ENCODE measurements at regions not wholly inside any gene's neighbourhood (a gene's known extent, or its start where the extent isn't known, plus 50 kb on each side); places are given as distances from the start of the nearest gene placed in this dataset.

DNA sequence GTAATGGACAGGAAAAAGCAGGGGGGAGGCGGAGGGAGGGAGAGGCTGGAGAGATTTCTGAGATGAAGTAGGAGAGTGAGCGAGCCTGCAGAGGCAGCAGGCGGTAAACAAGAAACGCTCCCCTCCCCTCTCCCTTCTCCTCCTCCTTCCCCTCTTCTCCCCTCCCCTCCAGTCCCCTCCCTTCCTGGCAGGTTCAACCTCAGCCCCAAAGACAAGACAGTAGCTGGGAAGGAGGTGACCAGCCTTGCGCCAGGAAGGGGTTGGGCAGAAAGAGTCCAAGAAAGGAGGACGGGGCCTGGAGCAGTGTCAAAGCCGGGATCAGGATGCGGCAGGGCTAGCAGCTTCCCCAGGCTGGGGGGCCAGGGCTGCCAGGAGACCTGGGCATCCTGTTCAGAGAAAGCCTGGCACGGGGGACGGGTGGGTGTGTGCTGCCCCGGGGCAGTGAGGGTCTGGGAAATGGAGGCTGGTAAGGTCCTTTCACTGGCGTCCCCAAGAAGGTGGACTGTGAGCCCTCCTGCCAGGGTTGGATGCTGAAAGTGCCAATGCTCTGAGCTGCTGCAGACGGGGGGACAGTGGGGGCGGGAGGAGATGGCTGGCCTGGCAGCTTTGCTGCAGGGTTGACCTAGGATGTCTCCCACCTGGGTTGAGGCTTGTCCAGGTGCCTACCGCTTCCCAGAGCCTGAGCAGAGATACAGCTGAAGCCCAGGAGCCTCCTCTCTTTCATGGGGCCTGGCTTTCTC lies 261.6 kb upstream of the TNRC6C start:
- DNase-seq (ENCODE audit: low read depth) = no peak
- no peak overlapping the region for H3K4me3 ChIP-seq (ENCODE audit: low read length)

DNA sequence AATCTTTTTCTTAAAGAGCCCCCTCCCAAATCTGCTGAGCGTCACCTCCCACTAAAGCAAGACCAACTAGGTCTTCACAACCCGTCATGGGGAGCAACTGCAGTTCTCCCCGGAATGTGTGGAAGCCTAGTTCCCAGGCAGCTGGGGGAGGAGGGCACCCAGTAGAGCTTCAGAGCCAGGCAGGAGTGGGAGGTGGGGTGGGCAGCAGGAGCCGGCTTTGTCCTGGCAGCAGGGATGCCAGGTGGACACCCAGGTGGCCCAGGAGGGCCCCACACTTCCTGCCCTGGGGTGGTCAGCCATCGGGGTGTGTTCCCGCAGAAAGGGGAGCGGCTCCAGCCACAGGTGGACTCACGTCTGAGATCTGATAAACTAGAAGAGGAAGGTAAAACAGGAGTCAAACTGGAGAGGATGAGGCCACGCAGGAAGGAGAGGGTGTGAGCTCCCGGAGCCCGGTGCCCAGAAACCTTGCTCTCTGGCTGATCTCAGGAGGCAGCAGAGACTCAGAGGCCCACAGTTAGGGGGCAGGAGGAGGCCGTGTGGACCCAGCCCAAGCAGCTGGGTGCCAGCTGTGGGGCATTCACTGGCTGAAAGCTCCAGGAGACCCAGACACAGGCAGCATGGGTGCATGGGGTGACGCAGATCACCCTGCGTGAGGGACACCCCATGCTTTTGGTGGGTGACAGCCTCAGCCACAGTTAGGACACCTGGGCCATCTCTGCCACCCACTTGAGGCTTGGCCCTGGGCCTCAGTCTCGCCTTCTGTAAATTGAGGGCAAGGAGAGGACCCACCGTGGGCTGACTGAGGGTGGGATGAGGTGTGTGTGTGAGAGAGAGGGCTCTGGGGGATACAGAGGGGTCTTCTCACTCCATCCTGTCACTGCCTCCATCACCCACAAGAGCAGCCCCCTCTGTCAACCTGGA lies 260.8 kb upstream of the TNRC6C start:
- no peak for DNase-seq (ENCODE audit: low read depth)
- TF ChIP-seq, protein P1, sequence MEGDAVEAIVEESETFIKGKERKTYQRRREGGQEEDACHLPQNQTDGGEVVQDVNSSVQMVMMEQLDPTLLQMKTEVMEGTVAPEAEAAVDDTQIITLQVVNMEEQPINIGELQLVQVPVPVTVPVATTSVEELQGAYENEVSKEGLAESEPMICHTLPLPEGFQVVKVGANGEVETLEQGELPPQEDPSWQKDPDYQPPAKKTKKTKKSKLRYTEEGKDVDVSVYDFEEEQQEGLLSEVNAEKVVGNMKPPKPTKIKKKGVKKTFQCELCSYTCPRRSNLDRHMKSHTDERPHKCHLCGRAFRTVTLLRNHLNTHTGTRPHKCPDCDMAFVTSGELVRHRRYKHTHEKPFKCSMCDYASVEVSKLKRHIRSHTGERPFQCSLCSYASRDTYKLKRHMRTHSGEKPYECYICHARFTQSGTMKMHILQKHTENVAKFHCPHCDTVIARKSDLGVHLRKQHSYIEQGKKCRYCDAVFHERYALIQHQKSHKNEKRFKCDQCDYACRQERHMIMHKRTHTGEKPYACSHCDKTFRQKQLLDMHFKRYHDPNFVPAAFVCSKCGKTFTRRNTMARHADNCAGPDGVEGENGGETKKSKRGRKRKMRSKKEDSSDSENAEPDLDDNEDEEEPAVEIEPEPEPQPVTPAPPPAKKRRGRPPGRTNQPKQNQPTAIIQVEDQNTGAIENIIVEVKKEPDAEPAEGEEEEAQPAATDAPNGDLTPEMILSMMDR (conservative IDR thresholded peaks at IDR 0.05; ENCODE audit: low read depth, low read length) = no peak
- H3K4me3 ChIP-seq (ENCODE audit: low read length) = no peak overlapping the region

More for the DNA sequence above, 261.6 kb upstream of the TNRC6C start:
- TF ChIP-seq, protein P1 (conservative IDR thresholded peaks at IDR 0.05; ENCODE audit: low read depth, low read length) = no peak

DNA sequence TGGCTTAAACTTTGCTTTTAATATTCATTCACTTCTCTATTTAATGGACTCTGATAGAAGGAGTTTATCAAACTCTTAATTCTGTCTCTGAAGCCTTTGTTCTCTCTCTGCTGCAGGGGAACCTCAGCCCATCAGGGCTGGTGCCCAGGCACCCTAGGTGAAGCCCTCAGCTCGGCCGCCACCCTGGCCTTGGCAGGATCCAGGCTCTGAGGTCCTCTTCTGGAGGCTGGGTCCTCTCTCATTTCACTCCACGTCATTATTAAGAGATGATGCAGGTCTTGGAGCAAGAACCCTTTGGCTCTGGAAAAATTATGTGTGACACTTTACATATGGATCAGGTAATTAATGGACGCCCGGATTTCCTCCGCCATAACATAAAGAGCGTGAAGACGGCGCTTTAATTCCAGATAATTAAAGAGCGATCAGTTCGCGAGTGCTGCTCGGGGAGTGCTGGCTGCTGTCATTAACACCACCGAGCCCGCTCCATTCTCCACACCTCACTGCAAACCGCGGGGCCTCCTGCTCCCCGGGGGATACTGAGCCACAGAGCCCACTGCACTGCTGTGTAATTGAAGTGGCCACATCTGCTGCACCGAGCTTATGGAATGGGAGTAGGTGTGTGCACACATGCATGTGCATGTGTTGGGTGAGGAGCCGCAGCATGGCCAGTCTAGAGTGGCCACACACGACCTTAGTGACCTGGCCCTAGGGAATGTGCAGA lies 259.4 kb upstream of the TNRC6C start:
- H3K4me3 ChIP-seq (ENCODE audit: low read length) = no peak overlapping the region
- DNase-seq (ENCODE audit: low read depth) = no peak
- TF ChIP-seq, protein P1 (conservative IDR thresholded peaks at IDR 0.05; ENCODE audit: low read depth, low read length) = no peak

DNA sequence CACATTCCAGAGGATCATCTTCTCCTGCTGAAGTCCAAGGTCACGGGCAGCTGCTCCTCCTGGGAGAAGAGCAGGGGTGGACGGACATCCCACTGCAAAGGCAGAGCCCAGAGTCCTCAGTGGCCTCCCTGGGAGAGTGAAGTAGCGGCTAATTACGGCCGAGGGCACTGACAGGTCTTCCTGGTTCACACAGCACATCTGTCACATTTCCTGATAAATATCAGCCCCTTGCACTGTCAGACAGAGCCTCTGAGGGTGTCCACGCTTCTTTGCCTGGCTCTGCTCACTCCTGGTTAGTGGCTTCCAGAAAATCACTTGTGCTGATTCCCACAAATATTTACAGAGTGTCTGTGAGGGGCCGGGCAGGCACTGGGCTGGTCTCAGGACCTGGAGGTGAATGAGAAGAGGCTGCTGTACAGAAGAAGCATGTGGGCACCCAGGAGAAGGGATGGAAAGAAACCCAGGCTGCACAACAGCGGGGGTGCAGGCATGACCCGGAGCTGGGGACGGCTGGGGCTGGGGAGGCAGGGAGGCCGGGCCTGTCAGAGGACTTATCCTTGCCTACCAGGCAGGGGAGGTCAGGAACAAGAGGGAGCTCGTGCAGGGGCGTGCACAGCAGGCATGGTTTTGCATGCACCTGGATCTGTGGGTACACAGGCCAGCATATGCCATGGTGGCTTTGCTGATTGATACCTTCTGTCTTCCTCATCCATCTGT lies 258.2 kb upstream of the TNRC6C start:
- no peak for DNase-seq (ENCODE audit: low read depth)
- TF ChIP-seq, protein P1 (conservative IDR thresholded peaks at IDR 0.05; ENCODE audit: low read depth, low read length) = no peak
- H3K4me3 ChIP-seq (ENCODE audit: low read length) = no peak overlapping the region

DNA sequence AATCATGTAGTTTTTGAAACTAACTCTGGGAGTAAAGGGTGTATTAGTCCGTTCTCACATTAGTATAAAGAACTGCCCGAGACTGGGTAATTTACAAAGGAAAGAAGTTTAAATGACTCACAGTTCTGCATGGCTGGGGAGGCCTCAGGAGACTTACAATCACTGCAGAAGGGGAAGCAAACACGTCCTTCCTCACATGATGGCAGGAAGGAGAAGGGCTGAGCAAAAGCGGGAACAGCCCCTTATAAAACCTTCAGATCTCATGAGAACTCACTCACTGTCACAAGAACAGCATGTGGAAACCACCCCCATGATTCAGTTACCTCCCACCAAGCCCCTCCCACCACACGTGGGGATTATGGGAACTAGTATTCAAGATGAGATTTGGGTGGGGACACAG lies 256.5 kb upstream of the TNRC6C start:
- H3K4me3 ChIP-seq (ENCODE audit: low read length) = no peak overlapping the region
- TF ChIP-seq, protein P1 (conservative IDR thresholded peaks at IDR 0.05; ENCODE audit: low read depth, low read length) = no peak
- DNase-seq (ENCODE audit: low read depth) = no peak

DNA sequence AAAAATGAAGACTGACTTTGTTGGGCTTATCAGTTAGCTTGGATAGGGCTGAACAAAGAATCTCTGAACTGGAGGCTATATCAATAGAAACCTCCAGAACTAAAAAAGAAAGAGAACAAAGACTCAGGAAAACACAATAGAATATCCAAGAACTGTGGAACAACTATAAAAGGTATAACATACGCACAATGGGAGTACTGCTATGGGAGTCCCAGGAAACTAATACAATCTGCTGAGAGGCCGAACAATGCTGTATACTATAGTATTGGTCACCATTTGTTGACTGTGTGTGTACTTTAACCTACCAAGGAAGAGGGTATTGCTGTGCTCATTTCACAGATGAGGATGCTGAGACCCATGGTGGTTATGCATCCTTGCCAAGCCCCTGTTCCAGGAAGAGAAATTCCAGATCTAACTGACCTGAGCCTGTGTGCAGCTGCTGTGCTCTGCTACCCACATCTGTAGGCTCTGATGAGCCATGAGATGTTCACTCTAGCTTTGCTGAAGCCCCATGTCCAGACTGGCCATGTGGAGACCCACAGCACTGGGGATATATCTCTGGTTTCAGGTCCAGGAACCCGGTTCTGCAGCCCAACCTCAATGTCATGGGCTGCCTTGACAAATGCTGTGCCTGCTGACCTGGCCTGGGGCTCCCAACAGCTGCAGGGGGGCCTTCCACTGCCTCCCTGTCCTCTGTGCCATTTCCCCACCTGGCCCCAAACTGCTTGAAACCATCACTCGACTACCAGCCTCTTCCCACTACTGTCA lies 254.3 kb upstream of the TNRC6C start:
- TF ChIP-seq, protein P1 (conservative IDR thresholded peaks at IDR 0.05; ENCODE audit: low read depth, low read length) = no peak
- H3K4me3 ChIP-seq (ENCODE audit: low read length) = no peak overlapping the region
- DNase-seq (ENCODE audit: low read depth) = no peak
